Liver (tissue), 8 donors: ENCODE measurements at regions not wholly inside any gene's neighbourhood (a gene's known extent, or its start where the extent isn't known, plus 50 kb on each side); places are given as distances from the start of the nearest gene placed in this dataset.

Source experiments
- DNase-seq: peaks from one replicate; pipeline ENCODE4 v3.0.0-alpha.2; 2017; ENCODE audit warnings: low spot score
- H3K27ac ChIP-seq, 2 donors: one replicate each; pipeline ENCODE4 v1.7.0; 2013; ENCODE audit warnings: inconsistent platforms in 2 of 2, low read length in 2 of 2, control low read depth in 1 of 2, low read depth in 1 of 2, mild to moderate bottlenecking in 1 of 2
- H3K27me3 ChIP-seq, 4 donors: one replicate each; pipeline versions ENCODE4 v1.6.1 to v1.7.0; 2013; ENCODE audit warnings: low read length in 3 of 4, inconsistent platforms in 1 of 4, mild to moderate bottlenecking in 1 of 4, moderate library complexity in 1 of 4; ENCODE audit not compliant: control insufficient read depth in 4 of 4, insufficient read depth in 4 of 4
- H3K36me3 ChIP-seq, 4 donors: one replicate each; pipeline versions ENCODE4 v1.6.1 to v1.7.0; 2013; ENCODE audit warnings: low read length in 3 of 4, mild to moderate bottlenecking in 3 of 4, low read depth in 1 of 4, moderate library complexity in 1 of 4; ENCODE audit not compliant: control insufficient read depth in 4 of 4, insufficient read depth in 3 of 4
- H3K4me1 ChIP-seq, 4 donors: one replicate each; pipeline versions ENCODE4 v1.6.1 to v1.7.0; 2013; ENCODE audit warnings: low read length in 3 of 4, mild to moderate bottlenecking in 3 of 4, moderate library complexity in 1 of 4; ENCODE audit not compliant: control insufficient read depth in 4 of 4, insufficient read depth in 4 of 4
- H3K4me3 ChIP-seq, 3 donors: one replicate each; pipeline versions ENCODE4 v1.6.1 to v1.7.0; 2013; ENCODE audit warnings: low read length in 3 of 3, control low read depth in 1 of 3, low read depth in 1 of 3, mild to moderate bottlenecking in 1 of 3
- H3K9ac ChIP-seq, 2 donors: one replicate each; pipeline ENCODE4 v1.7.0; 2013; ENCODE audit warnings: low read length in 2 of 2, mild to moderate bottlenecking in 2 of 2, moderate library complexity in 2 of 2, control low read depth in 1 of 2, low read depth in 1 of 2
- H3K9me3 ChIP-seq, 4 donors: one replicate each; pipeline versions ENCODE4 v1.6.1 to v1.7.0; 2013; ENCODE audit warnings: low read length in 3 of 4; ENCODE audit not compliant: control insufficient read depth in 4 of 4
- FOXA1 ChIP-seq: IDR thresholded peaks from 2 replicates; pipeline ENCODE4 v1.6.1; 2016; ENCODE audit warnings: antibody characterized with exemption
- FOXA2 ChIP-seq: IDR thresholded peaks from 2 replicates; pipeline ENCODE4 v1.6.1; 2016; ENCODE audit warnings: antibody characterized with exemption
- HNF4G ChIP-seq: IDR thresholded peaks from 2 replicates; pipeline ENCODE4 v1.6.1; 2016; ENCODE audit warnings: antibody characterized with exemption
- JUND ChIP-seq, 2 donors: IDR thresholded peaks; 2 replicates each; pipeline ENCODE4 v1.6.1; 2016; ENCODE audit warnings: antibody characterized with exemption in 2 of 2
- NR2F2 ChIP-seq: IDR thresholded peaks from 2 replicates; pipeline ENCODE4 v1.6.1; 2016; ENCODE audit warnings: antibody characterized with exemption
- RAD21 ChIP-seq, 2 donors: IDR thresholded peaks; 2 replicates each; pipeline ENCODE4 v1.6.1; 2016; ENCODE audit warnings: antibody characterized with exemption in 2 of 2, mild to moderate bottlenecking in 2 of 2
- RXRA ChIP-seq, 2 donors: IDR thresholded peaks; 2 replicates each; pipeline ENCODE4 v1.6.1; 2017 to 2018; ENCODE audit warnings: antibody characterized with exemption in 2 of 2, mild to moderate bottlenecking in 1 of 2
- SP1 ChIP-seq: IDR thresholded peaks from 2 replicates; pipeline ENCODE4 v1.6.1; 2018; ENCODE audit warnings: antibody characterized with exemption, mild to moderate bottlenecking
- TAF1 ChIP-seq: conservative IDR thresholded peaks from 2 replicates; pipeline ENCODE4 v1.6.1; 2016; ENCODE audit warnings: antibody characterized with exemption, mild to moderate bottlenecking
- YY1 ChIP-seq: IDR thresholded peaks from 2 replicates; pipeline ENCODE4 v1.6.1; 2016; ENCODE audit warnings: antibody characterized with exemption, mild to moderate bottlenecking
- WGBS: extraction: QIAGEN DNeasy Blood & Tissue Kit; methylation state at CpG from one replicate; pipeline ENCODE4 v1.1.7; 2013; 5-methylcytosine and 5-hydroxymethylcytosine counted together
- TF ChIP-seq, protein P1 (sequence below): IDR thresholded peaks from 2 replicates; pipeline ENCODE4 v1.6.1; 2016; ENCODE audit warnings: antibody characterized with exemption
- TF ChIP-seq, protein P2 (sequence below): IDR thresholded peaks from 2 replicates; pipeline ENCODE4 v1.6.1; 2016; ENCODE audit warnings: antibody characterized with exemption, mild to moderate bottlenecking
- TF ChIP-seq, protein P3 (sequence below): fragments of 150-350 bp; IDR thresholded peaks from 2 replicates; pipeline ENCODE4 v1.5.1; 2017; ENCODE audit warnings: improper control_type of control experiment, low read depth, low read length; ENCODE audit not compliant: missing input control
- donor health status: healthy.
- donor health status: healthy.
- donor health status: healthy.
- donor health status: healthy.
- donor health status: healthy.

DNA sequence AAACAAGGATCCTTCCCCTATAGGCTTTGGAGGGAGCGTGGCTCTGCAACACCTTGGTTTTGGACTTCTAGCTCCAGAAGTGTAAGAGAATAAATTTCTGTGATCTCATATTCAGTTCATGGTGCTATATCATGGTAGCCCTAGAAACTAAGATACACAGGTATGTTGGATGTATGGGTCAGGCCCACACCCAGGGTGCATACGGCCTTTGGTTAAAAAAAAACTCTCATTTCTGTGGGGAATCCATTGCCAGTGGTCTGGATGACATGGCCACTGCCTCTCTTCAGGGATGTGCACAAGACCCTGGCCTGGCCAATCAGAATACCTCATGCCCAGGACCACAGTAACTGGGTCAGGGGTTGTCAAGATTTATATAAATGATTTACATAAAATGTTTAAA, 56.8 kb upstream of the CD34 start:
- H3K36me3 ChIP-seq: no peaks in the 10 kb centered on the region
- DNase-seq: no peak
- no peaks in the 10 kb centered on the region for H3K27me3 ChIP-seq
- no peak overlapping the region for H3K9ac ChIP-seq
- H3K9me3 ChIP-seq: no peaks in the 10 kb centered on the region
- no peak overlapping the region for H3K4me3 ChIP-seq
- peaks cover 5 to 13% (median 9%) of the 10 kb centered on the region in 4 donors for H3K4me1 ChIP-seq
- no peak for TF ChIP-seq YY1
- TF ChIP-seq, protein P1, sequence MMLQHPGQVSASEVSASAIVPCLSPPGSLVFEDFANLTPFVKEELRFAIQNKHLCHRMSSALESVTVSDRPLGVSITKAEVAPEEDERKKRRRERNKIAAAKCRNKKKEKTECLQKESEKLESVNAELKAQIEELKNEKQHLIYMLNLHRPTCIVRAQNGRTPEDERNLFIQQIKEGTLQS: no peak
- no peak for TF ChIP-seq FOXA1
- no peak for TF ChIP-seq SP1
- TF ChIP-seq, protein P2, sequence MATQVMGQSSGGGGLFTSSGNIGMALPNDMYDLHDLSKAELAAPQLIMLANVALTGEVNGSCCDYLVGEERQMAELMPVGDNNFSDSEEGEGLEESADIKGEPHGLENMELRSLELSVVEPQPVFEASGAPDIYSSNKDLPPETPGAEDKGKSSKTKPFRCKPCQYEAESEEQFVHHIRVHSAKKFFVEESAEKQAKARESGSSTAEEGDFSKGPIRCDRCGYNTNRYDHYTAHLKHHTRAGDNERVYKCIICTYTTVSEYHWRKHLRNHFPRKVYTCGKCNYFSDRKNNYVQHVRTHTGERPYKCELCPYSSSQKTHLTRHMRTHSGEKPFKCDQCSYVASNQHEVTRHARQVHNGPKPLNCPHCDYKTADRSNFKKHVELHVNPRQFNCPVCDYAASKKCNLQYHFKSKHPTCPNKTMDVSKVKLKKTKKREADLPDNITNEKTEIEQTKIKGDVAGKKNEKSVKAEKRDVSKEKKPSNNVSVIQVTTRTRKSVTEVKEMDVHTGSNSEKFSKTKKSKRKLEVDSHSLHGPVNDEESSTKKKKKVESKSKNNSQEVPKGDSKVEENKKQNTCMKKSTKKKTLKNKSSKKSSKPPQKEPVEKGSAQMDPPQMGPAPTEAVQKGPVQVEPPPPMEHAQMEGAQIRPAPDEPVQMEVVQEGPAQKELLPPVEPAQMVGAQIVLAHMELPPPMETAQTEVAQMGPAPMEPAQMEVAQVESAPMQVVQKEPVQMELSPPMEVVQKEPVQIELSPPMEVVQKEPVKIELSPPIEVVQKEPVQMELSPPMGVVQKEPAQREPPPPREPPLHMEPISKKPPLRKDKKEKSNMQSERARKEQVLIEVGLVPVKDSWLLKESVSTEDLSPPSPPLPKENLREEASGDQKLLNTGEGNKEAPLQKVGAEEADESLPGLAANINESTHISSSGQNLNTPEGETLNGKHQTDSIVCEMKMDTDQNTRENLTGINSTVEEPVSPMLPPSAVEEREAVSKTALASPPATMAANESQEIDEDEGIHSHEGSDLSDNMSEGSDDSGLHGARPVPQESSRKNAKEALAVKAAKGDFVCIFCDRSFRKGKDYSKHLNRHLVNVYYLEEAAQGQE: no peak
- TF ChIP-seq TAF1: no peak
- TF ChIP-seq JUND (IDR thresholded peaks at IDR 0.05): no peak
- TF ChIP-seq RXRA (IDR thresholded peaks at IDR 0.05): no peak
- TF ChIP-seq, protein P3, sequence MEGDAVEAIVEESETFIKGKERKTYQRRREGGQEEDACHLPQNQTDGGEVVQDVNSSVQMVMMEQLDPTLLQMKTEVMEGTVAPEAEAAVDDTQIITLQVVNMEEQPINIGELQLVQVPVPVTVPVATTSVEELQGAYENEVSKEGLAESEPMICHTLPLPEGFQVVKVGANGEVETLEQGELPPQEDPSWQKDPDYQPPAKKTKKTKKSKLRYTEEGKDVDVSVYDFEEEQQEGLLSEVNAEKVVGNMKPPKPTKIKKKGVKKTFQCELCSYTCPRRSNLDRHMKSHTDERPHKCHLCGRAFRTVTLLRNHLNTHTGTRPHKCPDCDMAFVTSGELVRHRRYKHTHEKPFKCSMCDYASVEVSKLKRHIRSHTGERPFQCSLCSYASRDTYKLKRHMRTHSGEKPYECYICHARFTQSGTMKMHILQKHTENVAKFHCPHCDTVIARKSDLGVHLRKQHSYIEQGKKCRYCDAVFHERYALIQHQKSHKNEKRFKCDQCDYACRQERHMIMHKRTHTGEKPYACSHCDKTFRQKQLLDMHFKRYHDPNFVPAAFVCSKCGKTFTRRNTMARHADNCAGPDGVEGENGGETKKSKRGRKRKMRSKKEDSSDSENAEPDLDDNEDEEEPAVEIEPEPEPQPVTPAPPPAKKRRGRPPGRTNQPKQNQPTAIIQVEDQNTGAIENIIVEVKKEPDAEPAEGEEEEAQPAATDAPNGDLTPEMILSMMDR: no peak
- TF ChIP-seq FOXA2: no peak
- 98% methylated on average over 2 of the region's 2 CpGs for WGBS
- H3K27ac ChIP-seq: no peak overlapping the region

DNA sequence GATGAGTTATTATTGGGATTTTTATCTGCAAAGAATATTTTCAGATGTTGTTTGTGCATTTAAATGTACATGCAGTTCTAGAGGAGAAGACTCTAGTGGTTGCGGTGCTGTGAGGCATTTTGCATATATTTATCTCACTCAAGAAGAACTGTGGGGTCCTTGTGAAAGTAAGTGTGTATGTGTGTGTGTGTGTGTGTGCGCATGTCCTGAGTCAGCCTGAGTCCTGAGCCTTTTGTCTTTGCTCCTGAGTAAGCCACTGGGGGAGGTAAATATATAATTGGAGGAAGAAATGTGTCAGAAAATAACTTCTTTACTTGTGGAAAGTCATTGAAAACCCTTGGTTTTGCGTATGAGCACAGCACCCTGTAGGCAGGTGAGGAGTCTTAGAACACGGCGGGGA, 55.6 kb upstream of the CD34 start:
- H3K36me3 ChIP-seq: no peaks in the 10 kb centered on the region
- H3K4me3 ChIP-seq: no peak overlapping the region
- no peak for DNase-seq
- no peaks in the 10 kb centered on the region for H3K27me3 ChIP-seq
- H3K9me3 ChIP-seq: no peaks in the 10 kb centered on the region
- H3K27ac ChIP-seq: no peak overlapping the region
- WGBS: 95% methylated on average over 5 of the region's 5 CpGs
- peaks cover 7 to 16% (median 10%) of the 10 kb centered on the region in 4 donors for H3K4me1 ChIP-seq
- TF ChIP-seq RAD21 (IDR thresholded peaks at IDR 0.05): no peak
- no peak for TF ChIP-seq SP1
- TF ChIP-seq NR2F2: no peak
- TF ChIP-seq, protein P2: no peak
- TF ChIP-seq, protein P3: no peak
- TF ChIP-seq HNF4G: no peak
- TF ChIP-seq RXRA (IDR thresholded peaks at IDR 0.05): no peak
- no peak overlapping the region for H3K9ac ChIP-seq
